ENCODE measurements at regions not wholly inside any gene's neighbourhood (a gene's known extent, or its start where the extent isn't known, plus 50 kb on each side); places are given as distances from the start of the nearest gene placed in this dataset.

- Histone ChIP-seq H3K4me3 (replicated peaks in 1 of 3; ENCODE audit: insufficient read depth in 1 of 3, low read depth in 2 of 3, low read length in 3 of 3) (no peak overlapping the region), H3K27ac (ENCODE audit: extremely low read length, insufficient read depth, low read length) (no peak overlapping the region), H3K36me3 (replicated peaks in 1 of 2; ENCODE audit: control insufficient read depth in 1 of 2, insufficient read depth in 2 of 2, low read length in 2 of 2) (no peaks in the 10 kb centered on the region), H3K9ac (ENCODE audit: insufficient read depth, low read depth, low read length) (no peak overlapping the region), H3K4me2 (ENCODE audit: low read depth, low read length) (no peak overlapping the region), H3K27me3 (ENCODE audit: control insufficient read depth in 1 of 2, insufficient read depth in 2 of 2, low read length in 2 of 2) (no peaks in the 10 kb centered on the region), H3K79me2 (ENCODE audit: insufficient read depth, low read length) (no peaks in the 10 kb centered on the region), H2AFZ (ENCODE audit: low read length) (no peak overlapping the region), H3K4me1 (ENCODE audit: insufficient read depth, low read length) (no peaks in the 10 kb centered on the region), H3K9me3 (ENCODE audit: low read length) (no peaks in the 10 kb centered on the region), H4K20me1 (ENCODE audit: insufficient read depth, low read length) (no peaks in the 10 kb centered on the region)
- intact Hi-C loops (cut with micrococcal nuclease; ENCODE audit: unreplicated experiment) (no loop called here), in situ Hi-C loops (cut with HindIII; ENCODE audit: extremely low pct_ligation_motif_present, low pct_unique_long_range_greater_than_20kb) (no loop called here)
- CTCF ChIA-PET (ENCODE audit: low intra/inter-chr PET ratio, low total read pairs) = no interaction called here
- no TSS peak for BruUV-seq (replicated peaks)
- POLR2A ChIA-PET = no interaction called here
- ATAC-seq = no peak
- FAIRE-seq = no peak
- DNase-seq (ENCODE audit: low spot score) = no peak
- TF ChIP-seq ZNF446 (CRISPR knock-in tag; IDR thresholded peaks at IDR 0.05) (no peak), ZHX2 (IDR thresholded peaks at IDR 0.05; ENCODE audit: low read depth) (no peak), ZHX2 (CRISPR knock-in tag; IDR thresholded peaks at IDR 0.05; ENCODE audit: borderline replicate concordance) (no peak), ZNF646 (CRISPR knock-in tag; IDR thresholded peaks at IDR 0.05) (no peak), ZBTB44 (CRISPR knock-in tag; IDR thresholded peaks at IDR 0.05) (no peak), GRHL1 (CRISPR knock-in tag; conservative IDR thresholded peaks at IDR 0.05) (no peak), HOXD1 (CRISPR knock-in tag; IDR thresholded peaks at IDR 0.05) (no peak)
These were observed 85.3 kb upstream of the DLX6 start for GRCh38 chr7:96920064-96920463.
